NCI-H345 treated with DMSO at 0.1 percent for 48 hours (cell line): ENCODE measurements at regions not wholly inside any gene's neighbourhood (a gene's known extent, or its start where the extent isn't known, plus 50 kb on each side); places are given as distances from the start of the nearest gene placed in this dataset.

Experiments used
- DNase-seq: peaks from one replicate; lab custom pipeline; 2025; ENCODE audit not compliant: unreplicated experiment; lab: John Stamatoyannopoulos, UW

- no peak for DNase-seq
These were observed 551.1 kb downstream of the BCL11A start for GRCh38 chr2:60002183-60002867.

GRCh38 chr2:60000686-60001085 lies 552.8 kb downstream of the BCL11A start:
- no peak for DNase-seq

- no peak for DNase-seq
These were observed 555.1 kb downstream of the BCL11A start for GRCh38 chr2:59998324-59998723.

GRCh38 chr2:59997371-59997770 lies 556.1 kb downstream of the BCL11A start:
- no peak for DNase-seq

GRCh38 chr2:59996855-59997254 lies 556.6 kb downstream of the BCL11A start:
- no peak for DNase-seq

- DNase-seq, result no peak
These were observed 559.7 kb downstream of the BCL11A start for GRCh38 chr2:59993726-59994125.

- DNase-seq, result no peak
These were observed 565.1 kb downstream of the BCL11A start for GRCh38 chr2:59988341-59988740.

GRCh38 chr2:59986511-59986910 lies 566.9 kb downstream of the BCL11A start:
- DNase-seq, result no peak

GRCh38 chr2:59985923-59986322 lies 567.5 kb downstream of the BCL11A start:
- no peak for DNase-seq

- no peak for DNase-seq
These were observed 579.2 kb downstream of the BCL11A start for GRCh38 chr2:59974051-59974766.

- no peak for DNase-seq
These were observed 584.3 kb downstream of the BCL11A start for GRCh38 chr2:59969161-59969560.

GRCh38 chr2:59968441-59968840 lies 585.0 kb downstream of the BCL11A start:
- DNase-seq, result no peak

- DNase-seq, result no peak
These were observed 585.8 kb downstream of the BCL11A start for GRCh38 chr2:59967691-59968090.

GRCh38 chr2:59963157-59963556 lies 590.3 kb downstream of the BCL11A start:
- no peak for DNase-seq

GRCh38 chr2:59961746-59962145 lies 591.7 kb downstream of the BCL11A start:
- DNase-seq, result no peak

GRCh38 chr2:59959944-59960343 lies 593.5 kb downstream of the BCL11A start:
- DNase-seq, result no peak

- no peak for DNase-seq
These were observed 596.0 kb downstream of the BCL11A start for GRCh38 chr2:59957504-59957903.

GRCh38 chr2:59956981-59957380 lies 596.5 kb downstream of the BCL11A start:
- no peak for DNase-seq

GRCh38 chr2:59947917-59948541 lies 605.4 kb downstream of the BCL11A start:
- DNase-seq, result no peak

- DNase-seq, result no peak
These were observed 606.2 kb downstream of the BCL11A start for GRCh38 chr2:59947209-59947608.

GRCh38 chr2:59939236-59939635 lies 614.2 kb downstream of the BCL11A start:
- DNase-seq, result no peak

- DNase-seq, result no peak
These were observed 615.3 kb downstream of the BCL11A start for GRCh38 chr2:59938181-59938580.
